ENCODE measurements at regions not wholly inside any gene's neighbourhood (a gene's known extent, or its start where the extent isn't known, plus 50 kb on each side); places are given as distances from the start of the nearest gene placed in this dataset.

DNA sequence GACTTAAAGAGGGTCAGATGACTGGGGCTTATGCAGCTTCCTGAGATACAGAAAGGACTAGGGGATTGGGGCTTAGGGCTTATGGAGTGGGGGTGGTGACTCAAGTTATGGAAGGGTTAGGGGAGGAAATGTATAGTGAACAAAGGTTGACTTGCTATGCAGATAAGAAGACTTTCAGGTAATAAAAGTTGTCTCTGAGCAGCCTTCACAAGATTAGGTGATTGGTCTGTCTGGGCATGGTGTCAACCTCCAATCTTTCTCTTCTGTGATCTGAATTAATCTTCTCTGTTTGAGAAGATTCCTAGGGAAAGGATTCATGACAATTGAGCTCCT lies 436.5 kb downstream of the SIPA1L2 start:
- Histone ChIP-seq H3K27me3 (ENCODE audit: insufficient read depth, low read depth, low read length) (no peaks in the 10 kb centered on the region), H3K27ac (ENCODE audit: low read length) (no peak overlapping the region), H3K9me2 (ENCODE audit: insufficient read depth, low read length) (no peaks in the 10 kb centered on the region), H4K20me1 (ENCODE audit: insufficient read depth) (no peaks in the 10 kb centered on the region), H3K9ac (ENCODE audit: low read length) (no peak overlapping the region), H3K4me2 (ENCODE audit: low read length) (no peak overlapping the region), H2AFZ (ENCODE audit: low read depth, low read length) (no peak overlapping the region), H3K4me3 (ENCODE audit: low read length) (no peak overlapping the region), H3K79me2 (replicated peaks; ENCODE audit: insufficient read depth, low read length) (no peaks in the 10 kb centered on the region), H3F3A (ENCODE audit: insufficient read depth, low read length, poor library complexity, severe bottlenecking) (no peaks in the 10 kb centered on the region), H3K9me3 (ENCODE audit: low read length) (no peaks in the 10 kb centered on the region), H3K36me3 (ENCODE audit: insufficient read depth, low read length) (no peaks in the 10 kb centered on the region)
- TF ChIP-seq RAD21 (conservative IDR thresholded peaks at IDR 0.05) (no peak), EP300 (conservative IDR thresholded peaks at IDR 0.05; ENCODE audit: poor library complexity, severe bottlenecking) (no peak), REST (IDR thresholded peaks at IDR 0.05; ENCODE audit: borderline replicate concordance) (no peak), MXI1 (conservative IDR thresholded peaks at IDR 0.05; ENCODE audit: poor library complexity, severe bottlenecking) (no peak), SMC3 (conservative IDR thresholded peaks at IDR 0.05; ENCODE audit: poor library complexity) (no peak), TAF1 (IDR thresholded peaks at IDR 0.05; ENCODE audit: low read depth) (no peak), POLR2AphosphoS5 (IDR thresholded peaks at IDR 0.05) (no peak), EZH2 (IDR thresholded peaks at IDR 0.05; ENCODE audit: borderline replicate concordance, insufficient read depth, low read length, poor library complexity, severe bottlenecking) (no peak), CTCF (IDR thresholded peaks at IDR 0.05; ENCODE audit: poor library complexity, severe bottlenecking) (no peak)

DNA sequence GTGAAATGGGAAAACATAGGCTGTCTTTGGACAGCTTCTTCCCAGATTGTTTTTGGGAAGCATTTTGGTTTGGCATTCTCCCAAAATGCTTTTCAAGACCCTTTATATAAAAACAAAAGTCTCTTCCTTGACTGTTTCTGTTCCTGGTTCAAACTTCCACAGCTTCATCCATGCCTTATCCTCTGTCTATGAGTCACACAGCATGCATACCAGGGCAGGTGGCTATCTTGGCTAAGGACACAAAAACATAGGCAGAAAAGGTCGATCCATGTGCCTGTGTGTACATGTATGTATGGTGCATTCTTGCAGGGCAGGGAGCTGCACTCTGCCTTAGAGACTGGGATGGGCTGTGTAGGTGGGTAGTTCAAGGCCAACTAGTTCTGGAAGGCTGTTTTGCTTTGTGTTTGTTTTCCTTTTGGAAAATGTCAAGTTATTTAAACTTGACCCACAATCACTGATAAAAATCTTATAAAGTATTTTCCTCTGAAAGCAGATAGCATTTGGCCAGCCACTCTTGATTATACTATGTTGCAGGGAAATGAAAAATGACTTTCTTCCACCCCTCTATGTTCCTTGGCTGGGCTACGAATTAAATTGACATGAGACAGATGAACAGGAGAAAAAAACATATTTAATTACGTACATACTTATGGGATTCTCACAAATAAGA lies 437.0 kb downstream of the SIPA1L2 start:
- no peaks in the 10 kb centered on the region for H4K20me1 ChIP-seq (ENCODE audit: insufficient read depth)
- no peaks in the 10 kb centered on the region for H3K9me2 ChIP-seq (ENCODE audit: insufficient read depth, low read length)
- no peaks in the 10 kb centered on the region for H3K36me3 ChIP-seq (ENCODE audit: insufficient read depth, low read length)
- no peak overlapping the region for H3K9ac ChIP-seq (ENCODE audit: low read length)
- H3K4me2 ChIP-seq (ENCODE audit: low read length) = no peak overlapping the region
- no peak overlapping the region for H2AFZ ChIP-seq (ENCODE audit: low read depth, low read length)
- H3F3A ChIP-seq (ENCODE audit: insufficient read depth, low read length, poor library complexity, severe bottlenecking) = no peaks in the 10 kb centered on the region
- TF ChIP-seq TAF1 (IDR thresholded peaks at IDR 0.05; ENCODE audit: low read depth) (no peak), MXI1 (conservative IDR thresholded peaks at IDR 0.05; ENCODE audit: poor library complexity, severe bottlenecking) (no peak), EP300 (conservative IDR thresholded peaks at IDR 0.05; ENCODE audit: poor library complexity, severe bottlenecking) (no peak), RAD21 (conservative IDR thresholded peaks at IDR 0.05) (no peak), POLR2AphosphoS5 (IDR thresholded peaks at IDR 0.05) (no peak), SMC3 (conservative IDR thresholded peaks at IDR 0.05; ENCODE audit: poor library complexity) (no peak)
- H3K79me2 ChIP-seq (replicated peaks; ENCODE audit: insufficient read depth, low read length) = no peaks in the 10 kb centered on the region
- H3K27me3 ChIP-seq (ENCODE audit: insufficient read depth, low read depth, low read length) = no peaks in the 10 kb centered on the region
- no peak overlapping the region for H3K27ac ChIP-seq (ENCODE audit: low read length)
- H3K4me3 ChIP-seq (ENCODE audit: low read length) = no peak overlapping the region
- H3K9me3 ChIP-seq (ENCODE audit: low read length) = no peaks in the 10 kb centered on the region
